ENCODE measurements at regions not wholly inside any gene's neighbourhood (a gene's known extent, or its start where the extent isn't known, plus 50 kb on each side); places are given as distances from the start of the nearest gene placed in this dataset.

- Mint-ChIP-seq H3K27ac (no peak overlapping the region), H3K36me3 (ENCODE audit: low read depth) (no peaks in the 10 kb centered on the region), H3K27me3 (no peaks in the 10 kb centered on the region), H3K9me3 (no peaks in the 10 kb centered on the region), H3K4me3 (no peak overlapping the region), H3K4me1 (ENCODE audit: low read depth) (no peaks in the 10 kb centered on the region)
- ATAC-seq (ENCODE audit: poor library complexity) (no peak), DNase-seq (no peak)
- Histone ChIP-seq H3K4me3 (ENCODE audit: low read length) (no peak overlapping the region), H3K36me3 (ENCODE audit: insufficient read depth, low read length) (no peaks in the 10 kb centered on the region), H3K27me3 (ENCODE audit: control insufficient read depth in 1 of 2, insufficient read depth in 2 of 2, low read length in 2 of 2) (no peaks in the 10 kb centered on the region), H3K9me3 (ENCODE audit: control insufficient read depth in 1 of 2, insufficient read depth in 1 of 2, low read length in 2 of 2) (peaks cover 0 to 6% of the 10 kb centered on the region in 2 experiments), H3K27ac (ENCODE audit: low read depth in 1 of 2, low read length in 2 of 2) (no peak overlapping the region), H3K4me1 (ENCODE audit: insufficient read depth, low read length) (no peaks in the 10 kb centered on the region)
- ChIA-PET CTCF (no interaction called here), POLR2A (no interaction called here)
- TF ChIP-seq CTCF (IDR thresholded peaks at IDR 0.05) = no peak
- intact Hi-C loops (cut with DNase I, micrococcal nuclease) = no loop called here
These were observed 292.1 kb upstream of the SNX7 start for GRCh38 chr1:98369463-98369862.

GRCh38 chr1:98368995-98369394 lies 292.5 kb upstream of the SNX7 start:
- ATAC-seq (ENCODE audit: poor library complexity) (no peak), DNase-seq (no peak)
- ChIA-PET CTCF (no interaction called here), POLR2A (no interaction called here)
- H3K27ac Mint-ChIP-seq = no peak overlapping the region
- intact Hi-C loops (cut with DNase I, micrococcal nuclease) = no loop called here
- no peaks in the 10 kb centered on the region for H3K27me3 Mint-ChIP-seq
- H3K4me3 Mint-ChIP-seq = no peak overlapping the region
- H3K9me3 ChIP-seq (ENCODE audit: control insufficient read depth in 1 of 2, insufficient read depth in 1 of 2, low read length in 2 of 2) = peaks cover 0 to 6% of the 10 kb centered on the region in 2 experiments
- H3K4me1 Mint-ChIP-seq (ENCODE audit: low read depth) = no peaks in the 10 kb centered on the region
- no peak overlapping the region for H3K4me3 ChIP-seq (ENCODE audit: low read length)
- no peaks in the 10 kb centered on the region for H3K4me1 ChIP-seq (ENCODE audit: insufficient read depth, low read length)
- no peaks in the 10 kb centered on the region for H3K27me3 ChIP-seq (ENCODE audit: control insufficient read depth in 1 of 2, insufficient read depth in 2 of 2, low read length in 2 of 2)
- no peak for TF ChIP-seq CTCF (IDR thresholded peaks at IDR 0.05)
- H3K9me3 Mint-ChIP-seq = no peaks in the 10 kb centered on the region
- H3K27ac ChIP-seq (ENCODE audit: low read depth in 1 of 2, low read length in 2 of 2) = no peak overlapping the region
- no peaks in the 10 kb centered on the region for H3K36me3 Mint-ChIP-seq (ENCODE audit: low read depth)
- no peaks in the 10 kb centered on the region for H3K36me3 ChIP-seq (ENCODE audit: insufficient read depth, low read length)

GRCh38 chr1:98367426-98367825 lies 294.1 kb upstream of the SNX7 start:
- peaks cover 0 to 6% of the 10 kb centered on the region in 2 experiments for H3K9me3 ChIP-seq (ENCODE audit: control insufficient read depth in 1 of 2, insufficient read depth in 1 of 2, low read length in 2 of 2)
- POLR2A ChIA-PET = no interaction called here
- Mint-ChIP-seq H3K27me3 (no peaks in the 10 kb centered on the region), H3K4me1 (ENCODE audit: low read depth) (no peaks in the 10 kb centered on the region), H3K36me3 (ENCODE audit: low read depth) (no peaks in the 10 kb centered on the region), H3K4me3 (no peak overlapping the region), H3K9me3 (no peaks in the 10 kb centered on the region), H3K27ac (no peak overlapping the region)
- H3K4me1 ChIP-seq (ENCODE audit: insufficient read depth, low read length) = no peaks in the 10 kb centered on the region
- no peak for ATAC-seq (ENCODE audit: poor library complexity)
- CTCF ChIA-PET = no interaction called here
- H3K4me3 ChIP-seq (ENCODE audit: low read length) = no peak overlapping the region
- no peak for TF ChIP-seq CTCF (IDR thresholded peaks at IDR 0.05)
- H3K36me3 ChIP-seq (ENCODE audit: insufficient read depth, low read length) = no peaks in the 10 kb centered on the region
- intact Hi-C loops (cut with DNase I, micrococcal nuclease) = no loop called here
- DNase-seq = no peak
- no peak overlapping the region for H3K27ac ChIP-seq (ENCODE audit: low read depth in 1 of 2, low read length in 2 of 2)
- H3K27me3 ChIP-seq (ENCODE audit: control insufficient read depth in 1 of 2, insufficient read depth in 2 of 2, low read length in 2 of 2) = no peaks in the 10 kb centered on the region

Data from CD4-positive, alpha-beta T cell (primary cell).